ENCODE measurements at regions not wholly inside any gene's neighbourhood (a gene's known extent, or its start where the extent isn't known, plus 50 kb on each side); places are given as distances from the start of the nearest gene placed in this dataset.

DNA sequence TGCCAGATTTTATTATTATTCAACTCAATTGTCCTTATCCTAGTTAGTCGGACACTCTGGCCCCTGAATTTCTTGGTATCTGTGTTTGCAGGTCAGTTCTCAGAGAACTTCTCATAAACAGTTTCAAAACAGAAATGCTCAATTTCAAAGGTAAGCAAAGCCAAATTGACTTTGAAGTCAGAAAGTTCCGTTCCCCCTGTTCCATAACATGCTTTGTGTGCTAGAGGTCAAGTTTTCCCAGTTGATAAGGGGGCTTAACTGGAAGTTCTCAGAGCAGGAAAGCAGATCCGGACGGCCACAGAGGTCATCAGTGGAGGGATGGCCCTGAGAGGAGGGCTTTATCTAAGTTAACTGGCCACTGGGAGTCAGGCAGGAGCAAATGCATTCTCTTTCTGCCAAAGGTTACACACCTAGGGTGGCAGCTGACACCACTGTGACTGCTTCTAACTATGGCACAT is 417.2 kb downstream of the COG6 start:
- Histone ChIP-seq H3K9me3 (ENCODE audit: severe bottlenecking) (no peaks in the 10 kb centered on the region), H3K36me3 (ENCODE audit: low read depth) (no peaks in the 10 kb centered on the region), H3K4me3 (ENCODE audit: severe bottlenecking) (no peak overlapping the region), H3K4me1 (ENCODE audit: insufficient read depth, poor library complexity, severe bottlenecking) (peaks cover 12% of the 10 kb centered on the region), H3K27me3 (ENCODE audit: insufficient read depth, poor library complexity, severe bottlenecking) (no peaks in the 10 kb centered on the region), H3K27ac (ENCODE audit: poor library complexity, severe bottlenecking) (no peak overlapping the region)
- no peak for ATAC-seq (ENCODE audit: low read depth)
- TF ChIP-seq, protein P1, sequence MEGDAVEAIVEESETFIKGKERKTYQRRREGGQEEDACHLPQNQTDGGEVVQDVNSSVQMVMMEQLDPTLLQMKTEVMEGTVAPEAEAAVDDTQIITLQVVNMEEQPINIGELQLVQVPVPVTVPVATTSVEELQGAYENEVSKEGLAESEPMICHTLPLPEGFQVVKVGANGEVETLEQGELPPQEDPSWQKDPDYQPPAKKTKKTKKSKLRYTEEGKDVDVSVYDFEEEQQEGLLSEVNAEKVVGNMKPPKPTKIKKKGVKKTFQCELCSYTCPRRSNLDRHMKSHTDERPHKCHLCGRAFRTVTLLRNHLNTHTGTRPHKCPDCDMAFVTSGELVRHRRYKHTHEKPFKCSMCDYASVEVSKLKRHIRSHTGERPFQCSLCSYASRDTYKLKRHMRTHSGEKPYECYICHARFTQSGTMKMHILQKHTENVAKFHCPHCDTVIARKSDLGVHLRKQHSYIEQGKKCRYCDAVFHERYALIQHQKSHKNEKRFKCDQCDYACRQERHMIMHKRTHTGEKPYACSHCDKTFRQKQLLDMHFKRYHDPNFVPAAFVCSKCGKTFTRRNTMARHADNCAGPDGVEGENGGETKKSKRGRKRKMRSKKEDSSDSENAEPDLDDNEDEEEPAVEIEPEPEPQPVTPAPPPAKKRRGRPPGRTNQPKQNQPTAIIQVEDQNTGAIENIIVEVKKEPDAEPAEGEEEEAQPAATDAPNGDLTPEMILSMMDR (IDR thresholded peaks at IDR 0.05; ENCODE audit: poor library complexity, severe bottlenecking): no peak
- no peak for DNase-seq (ENCODE audit: low spot score)

DNA sequence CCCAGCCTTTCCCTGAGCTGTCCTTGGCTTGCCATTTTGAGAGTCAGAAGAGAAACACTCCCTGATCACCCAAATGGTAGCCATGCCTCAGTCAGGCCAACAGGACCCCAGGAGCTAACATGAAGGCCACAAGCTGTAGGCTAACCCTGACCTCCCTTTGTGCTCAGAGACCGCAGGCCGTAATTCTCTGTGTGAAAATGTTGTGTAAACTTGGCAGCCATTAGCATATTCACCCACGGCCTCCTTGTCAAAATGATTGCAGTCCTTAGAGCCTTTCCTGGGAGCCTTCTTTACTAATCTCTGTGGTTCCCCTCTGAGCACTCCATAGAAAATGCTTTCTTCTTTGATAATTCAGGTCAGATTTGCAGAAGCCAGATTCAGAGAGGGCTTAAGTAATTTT is 418.9 kb downstream of the COG6 start:
- Histone ChIP-seq H3K4me1 (ENCODE audit: insufficient read depth, poor library complexity, severe bottlenecking) (peaks cover 13% of the 10 kb centered on the region), H3K27me3 (ENCODE audit: insufficient read depth, poor library complexity, severe bottlenecking) (no peaks in the 10 kb centered on the region), H3K4me3 (ENCODE audit: severe bottlenecking) (no peak overlapping the region), H3K27ac (ENCODE audit: poor library complexity, severe bottlenecking) (no peak overlapping the region), H3K9me3 (ENCODE audit: severe bottlenecking) (no peaks in the 10 kb centered on the region), H3K36me3 (ENCODE audit: low read depth) (no peaks in the 10 kb centered on the region)
- no peak for ATAC-seq (ENCODE audit: low read depth)
- no peak for DNase-seq (ENCODE audit: low spot score)
- TF ChIP-seq, protein P1 (IDR thresholded peaks at IDR 0.05; ENCODE audit: poor library complexity, severe bottlenecking): no peak

DNA sequence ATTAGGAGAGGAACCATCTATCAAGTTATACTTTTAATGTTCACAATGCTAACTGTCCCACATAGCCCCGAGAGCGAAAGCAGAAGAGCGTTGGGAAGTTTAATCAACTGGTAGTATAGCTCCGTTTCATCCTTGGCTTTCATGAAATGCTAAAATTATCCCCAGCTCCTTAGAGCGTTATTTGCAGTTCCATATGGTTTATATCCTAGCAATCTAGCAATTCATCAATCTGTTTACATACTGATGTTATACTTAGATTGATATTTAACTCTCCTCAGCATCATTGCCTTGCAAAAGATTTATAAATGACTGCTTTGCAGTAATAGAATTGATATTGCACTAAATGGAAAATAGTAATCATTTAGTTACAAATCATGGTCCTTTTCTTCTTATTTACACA is 419.8 kb downstream of the COG6 start:
- TF ChIP-seq, protein P1 (IDR thresholded peaks at IDR 0.05; ENCODE audit: poor library complexity, severe bottlenecking): no peak
- no peak for ATAC-seq (ENCODE audit: low read depth)
- Histone ChIP-seq H3K27me3 (ENCODE audit: insufficient read depth, poor library complexity, severe bottlenecking) (no peaks in the 10 kb centered on the region), H3K9me3 (ENCODE audit: severe bottlenecking) (no peaks in the 10 kb centered on the region), H3K36me3 (ENCODE audit: low read depth) (no peaks in the 10 kb centered on the region), H3K4me3 (ENCODE audit: severe bottlenecking) (no peak overlapping the region), H3K27ac (ENCODE audit: poor library complexity, severe bottlenecking) (no peak overlapping the region), H3K4me1 (ENCODE audit: insufficient read depth, poor library complexity, severe bottlenecking) (peaks cover 13% of the 10 kb centered on the region)
- no peak for DNase-seq (ENCODE audit: low spot score)

DNA sequence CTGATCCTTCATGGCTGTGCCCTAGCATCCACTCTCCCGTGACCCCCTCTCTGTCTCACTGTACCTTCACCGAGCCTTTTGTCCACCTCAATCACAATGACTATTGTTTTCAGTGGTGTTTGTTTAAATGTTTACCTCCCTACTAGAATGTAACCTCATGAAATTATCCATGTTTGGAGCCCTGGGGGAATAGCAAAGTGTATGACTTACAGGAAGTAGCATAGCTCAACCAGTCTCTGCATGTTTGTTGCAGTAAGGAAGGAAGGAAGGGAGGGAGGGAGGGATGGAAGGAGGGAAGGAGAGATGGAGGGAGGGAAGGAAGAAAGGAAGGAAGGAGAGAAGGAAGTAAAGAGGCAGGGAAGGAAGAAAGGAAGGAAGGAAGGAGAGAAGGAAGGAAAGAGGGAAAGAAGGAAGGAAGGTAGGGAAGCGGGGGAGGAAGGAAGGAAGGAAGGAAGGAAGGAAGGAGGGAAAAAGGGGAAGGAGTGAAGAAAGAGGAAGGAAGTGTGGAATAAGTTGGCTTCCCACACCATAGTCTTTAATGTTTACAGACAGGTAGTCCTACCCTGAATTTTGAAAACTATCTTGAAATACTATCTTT is 421.4 kb downstream of the COG6 start:
- Histone ChIP-seq H3K4me1 (ENCODE audit: insufficient read depth, poor library complexity, severe bottlenecking) (peaks cover 13% of the 10 kb centered on the region), H3K4me3 (ENCODE audit: severe bottlenecking) (no peak overlapping the region), H3K9me3 (ENCODE audit: severe bottlenecking) (no peaks in the 10 kb centered on the region), H3K27me3 (ENCODE audit: insufficient read depth, poor library complexity, severe bottlenecking) (no peaks in the 10 kb centered on the region), H3K36me3 (ENCODE audit: low read depth) (no peaks in the 10 kb centered on the region), H3K27ac (ENCODE audit: poor library complexity, severe bottlenecking) (peak overlapping the region; percentile 35)
- TF ChIP-seq, protein P1 (IDR thresholded peaks at IDR 0.05; ENCODE audit: poor library complexity, severe bottlenecking): no peak
- peak; percentile 51; the same call in 1 of the 3 replicates for ATAC-seq (ENCODE audit: low read depth)
- DNase-seq (ENCODE audit: low spot score): no peak

DNA sequence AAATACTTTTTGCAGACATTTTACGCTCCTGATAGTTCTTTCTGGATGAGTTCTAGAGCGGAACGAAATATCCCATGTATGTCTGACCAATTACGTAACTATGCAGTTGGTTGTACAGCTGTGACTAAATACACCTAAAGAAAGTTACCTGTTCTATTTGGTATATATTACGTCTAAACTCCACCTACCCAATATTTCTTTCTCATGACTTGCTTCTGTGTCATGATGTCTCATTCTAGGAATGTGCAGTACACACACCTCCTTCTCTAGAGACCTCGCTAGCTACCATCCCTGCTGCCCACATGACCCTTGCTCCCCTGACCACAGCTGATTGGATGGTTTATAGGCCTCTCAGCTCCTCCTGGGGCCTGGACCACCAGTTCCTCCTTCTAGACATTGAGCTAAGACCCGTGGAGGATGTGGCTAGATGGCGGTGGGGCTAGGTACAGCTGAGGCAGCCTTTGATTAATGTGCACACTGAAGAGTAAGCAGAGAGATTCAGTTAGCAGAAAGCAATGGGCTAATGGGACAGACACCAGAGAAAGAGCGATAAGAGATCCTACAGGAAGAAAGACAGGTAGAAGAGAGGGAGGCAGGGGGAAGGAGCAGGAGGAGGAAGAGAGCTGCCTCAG is 422.1 kb downstream of the COG6 start:
- Histone ChIP-seq H3K4me3 (ENCODE audit: severe bottlenecking) (no peak overlapping the region), H3K36me3 (ENCODE audit: low read depth) (no peaks in the 10 kb centered on the region), H3K4me1 (ENCODE audit: insufficient read depth, poor library complexity, severe bottlenecking) (peaks cover 13% of the 10 kb centered on the region), H3K27ac (ENCODE audit: poor library complexity, severe bottlenecking) (peak overlapping the region; percentile 35), H3K27me3 (ENCODE audit: insufficient read depth, poor library complexity, severe bottlenecking) (no peaks in the 10 kb centered on the region), H3K9me3 (ENCODE audit: severe bottlenecking) (no peaks in the 10 kb centered on the region)
- DNase-seq (ENCODE audit: low spot score): no peak
- TF ChIP-seq, protein P1 (IDR thresholded peaks at IDR 0.05; ENCODE audit: poor library complexity, severe bottlenecking): no peak
- peak; percentile 90 for ATAC-seq (ENCODE audit: low read depth)

Measured in RWPE2 (cell line).